ENCODE measurements at regions not wholly inside any gene's neighbourhood (a gene's known extent, or its start where the extent isn't known, plus 50 kb on each side); places are given as distances from the start of the nearest gene placed in this dataset.

DNA sequence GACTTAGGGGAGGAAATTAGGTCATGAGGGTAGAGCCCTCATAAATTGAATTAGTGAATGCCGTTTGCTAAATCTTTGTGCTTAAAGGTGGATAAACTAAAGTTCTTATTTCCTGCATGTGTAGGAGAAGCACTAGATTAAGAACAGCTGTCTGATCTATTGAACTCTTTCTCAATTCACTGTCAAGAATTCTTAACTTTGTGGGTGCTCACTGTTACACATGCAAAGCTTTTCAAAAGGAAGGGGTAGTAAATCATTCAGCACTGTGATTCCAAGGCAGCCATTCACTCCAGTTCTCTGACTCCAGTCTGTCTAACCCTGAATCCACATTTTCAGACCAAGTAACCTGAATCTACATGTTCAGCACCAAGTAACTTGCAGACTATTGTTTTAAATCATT, 1520.1 kb downstream of the PCDH18 start:
- TF ChIP-seq, protein P1, sequence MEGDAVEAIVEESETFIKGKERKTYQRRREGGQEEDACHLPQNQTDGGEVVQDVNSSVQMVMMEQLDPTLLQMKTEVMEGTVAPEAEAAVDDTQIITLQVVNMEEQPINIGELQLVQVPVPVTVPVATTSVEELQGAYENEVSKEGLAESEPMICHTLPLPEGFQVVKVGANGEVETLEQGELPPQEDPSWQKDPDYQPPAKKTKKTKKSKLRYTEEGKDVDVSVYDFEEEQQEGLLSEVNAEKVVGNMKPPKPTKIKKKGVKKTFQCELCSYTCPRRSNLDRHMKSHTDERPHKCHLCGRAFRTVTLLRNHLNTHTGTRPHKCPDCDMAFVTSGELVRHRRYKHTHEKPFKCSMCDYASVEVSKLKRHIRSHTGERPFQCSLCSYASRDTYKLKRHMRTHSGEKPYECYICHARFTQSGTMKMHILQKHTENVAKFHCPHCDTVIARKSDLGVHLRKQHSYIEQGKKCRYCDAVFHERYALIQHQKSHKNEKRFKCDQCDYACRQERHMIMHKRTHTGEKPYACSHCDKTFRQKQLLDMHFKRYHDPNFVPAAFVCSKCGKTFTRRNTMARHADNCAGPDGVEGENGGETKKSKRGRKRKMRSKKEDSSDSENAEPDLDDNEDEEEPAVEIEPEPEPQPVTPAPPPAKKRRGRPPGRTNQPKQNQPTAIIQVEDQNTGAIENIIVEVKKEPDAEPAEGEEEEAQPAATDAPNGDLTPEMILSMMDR (IDR thresholded peaks at IDR 0.05; ENCODE audit: low read length), result no peak
- no peak for TF ChIP-seq EZH2 (IDR thresholded peaks at IDR 0.05; ENCODE audit: borderline replicate concordance, low read length)

Data from OCI-LY1 (cell line).